OCI-LY7 (cell line): ENCODE measurements at regions not wholly inside any gene's neighbourhood (a gene's known extent, or its start where the extent isn't known, plus 50 kb on each side); places are given as distances from the start of the nearest gene placed in this dataset.

Experiments used
- BruUV-seq: library from RNA; stranded (reverse); fragments of 400-500 nt; replicated peaks from 2 replicates; lab custom pipeline; 2021; lab: Mats Ljungman, UMichigan
- CTCF ChIA-PET: fragments of 300-600 bp; sonication (Branson Sonifier 250); formaldehyde crosslinking; loops from one replicate; lab custom pipeline; 2022; ENCODE audit warnings: antibody characterized with exemption; ENCODE audit not compliant: unreplicated experiment; lab: Charles Lee
- POLR2A ChIA-PET: fragments of 300-600 bp; sonication (Branson Sonifier 250); formaldehyde crosslinking; loops from one replicate; lab custom pipeline; 2022; ENCODE audit warnings: antibody characterized with exemption; lab: Charles Lee
- DNase-seq: peaks from one replicate; pipeline ENCODE4 v3.0.0-alpha.2; 2015; ENCODE audit warnings: low spot score
- H2AFZ ChIP-seq: fragments of 200-600 bp; sonication (generic), shearing (Covaris generic); 2 replicates; pipeline ENCODE4 v1.6.1; 2014; ENCODE audit warnings: mild to moderate bottlenecking, antibody characterized with exemption, low read length, moderate library complexity
- H3K27ac ChIP-seq: fragments of 200-600 bp; sonication (generic); 2 replicates; pipeline ENCODE4 v1.5.1; 2014; ENCODE audit warnings: mixed run types, low read depth, mild to moderate bottlenecking, moderate library complexity, low read length, inconsistent platforms; ENCODE audit not compliant: poor library complexity, severe bottlenecking
- H3K36me3 ChIP-seq: fragments of 200-600 bp; sonication (generic); 2 replicates; pipeline ENCODE4 v1.6.1; 2014; ENCODE audit warnings: mild to moderate bottlenecking, antibody characterized with exemption, low read length, moderate library complexity, mixed read lengths; ENCODE audit not compliant: insufficient read depth
- H3K4me1 ChIP-seq: fragments of 200-600 bp; sonication (generic); 2 replicates; pipeline ENCODE4 v1.5.1; 2014; ENCODE audit warnings: mild to moderate bottlenecking, low read length; ENCODE audit not compliant: insufficient read depth, poor library complexity, severe bottlenecking
- H3K4me2 ChIP-seq: fragments of 200-600 bp; sonication (generic); 2 replicates; pipeline ENCODE4 v1.6.1; 2014; ENCODE audit warnings: mild to moderate bottlenecking, low read length
- H3K4me3 ChIP-seq: fragments of 200-600 bp; sonication (generic); 2 replicates; pipeline ENCODE4 v1.5.1; 2014; ENCODE audit warnings: mild to moderate bottlenecking, low read depth, low read length; ENCODE audit not compliant: poor library complexity, severe bottlenecking
- H3K79me2 ChIP-seq: fragments of 200-600 bp; sonication (generic); 2 replicates; pipeline ENCODE4 v1.6.1; 2016; ENCODE audit warnings: low read depth, mild to moderate bottlenecking, low read length, moderate library complexity, mixed read lengths; ENCODE audit not compliant: insufficient read depth
- H3K9me2 ChIP-seq: fragments of 200-600 bp; sonication (generic); 2 replicates; pipeline ENCODE4 v1.6.1; 2016; ENCODE audit warnings: mild to moderate bottlenecking, low read length, mixed read lengths; ENCODE audit not compliant: insufficient read depth
- H3K9me3 ChIP-seq: fragments of 200-600 bp; sonication (generic); 2 replicates; pipeline ENCODE4 v1.6.1; 2014; ENCODE audit warnings: mild to moderate bottlenecking, mixed run types, low read length, mixed read lengths
- H4K20me1 ChIP-seq: fragments of 200-600 bp; sonication (generic); 2 replicates; pipeline ENCODE4 v1.6.1; 2014; ENCODE audit warnings: mild to moderate bottlenecking, antibody characterized with exemption, low read length, moderate library complexity, mixed read lengths; ENCODE audit not compliant: insufficient read depth
- CTCF ChIP-seq: fragments of 200-600 bp; sonication (generic); conservative IDR thresholded peaks from 2 replicates; pipeline ENCODE4 v1.5.1; 2014; ENCODE audit warnings: mild to moderate bottlenecking, antibody characterized with exemption, low read length, moderate library complexity, mixed read lengths
- EZH2phosphoT487 ChIP-seq: fragments of 200-600 bp; sonication (generic); IDR thresholded peaks from 2 replicates; pipeline ENCODE4 v1.6.1; 2018; ENCODE audit warnings: low read depth, borderline replicate concordance, mild to moderate bottlenecking, mixed run types, antibody characterized with exemption, low read length, moderate library complexity, mixed read lengths
- intact Hi-C: fragments of 100-400 bp; cut with micrococcal nuclease; formaldehyde crosslinking; loops from one replicate; pipeline ENCODE4 v1.10.0; 2022; ENCODE audit not compliant: unreplicated experiment

- Histone ChIP-seq H3K9me2 (no peaks in the 10 kb centered on the region), H3K4me2 (no peak overlapping the region), H3K79me2 (no peaks in the 10 kb centered on the region), H3K4me3 (no peak overlapping the region), H4K20me1 (no peaks in the 10 kb centered on the region), H2AFZ (no peak overlapping the region), H3K36me3 (no peaks in the 10 kb centered on the region), H3K27ac (no peak overlapping the region), H3K4me1 (no peaks in the 10 kb centered on the region), H3K9me3 (no peaks in the 10 kb centered on the region)
- CTCF ChIA-PET, result no interaction called here
- DNase-seq, result no peak
- BruUV-seq, result no TSS peak
- POLR2A ChIA-PET, result interaction anchor here (0.7 kb wide), 1 partner anchor 20 kb away, joined by 3 read pairs; no protein-coding TSS in a partner anchor
- intact Hi-C loops, result no loop called here
- TF ChIP-seq CTCF (no peak), EZH2phosphoT487 (no peak)
Observed at GRCh38 chr10:16360425-16360824, 76.4 kb upstream of the PTER start.

- intact Hi-C loops, result no loop called here
- ChIA-PET CTCF (no interaction called here), POLR2A (interaction anchor here (0.7 kb wide), 1 partner anchor 19 kb away, joined by 3 read pairs; no protein-coding TSS in a partner anchor)
- Histone ChIP-seq H3K27ac (no peak overlapping the region), H3K4me3 (no peak overlapping the region), H3K79me2 (no peaks in the 10 kb centered on the region), H2AFZ (no peak overlapping the region), H3K36me3 (no peaks in the 10 kb centered on the region), H3K9me3 (no peaks in the 10 kb centered on the region), H3K4me1 (no peaks in the 10 kb centered on the region), H4K20me1 (no peaks in the 10 kb centered on the region), H3K4me2 (no peak overlapping the region), H3K9me2 (no peaks in the 10 kb centered on the region)
- BruUV-seq, result no TSS peak
- no peak for DNase-seq
- TF ChIP-seq EZH2phosphoT487 (no peak), CTCF (no peak)
Observed at GRCh38 chr10:16361086-16361485, 75.7 kb upstream of the PTER start.

- no peaks in the 10 kb centered on the region for H3K9me3 ChIP-seq
- no peak overlapping the region for H3K27ac ChIP-seq
- intact Hi-C loops, result no loop called here
- H3K4me3 ChIP-seq, result no peak overlapping the region
- BruUV-seq, result no TSS peak
- ChIA-PET CTCF (no interaction called here), POLR2A (interaction anchor here (0.6 to 0.7 kb wide), 4 partner anchors 14 to 453 kb away, joined by 3 to 14 read pairs (median 4); no protein-coding TSS in a partner anchor)
- no peak for DNase-seq
- TF ChIP-seq CTCF, result no peak
- no peak for TF ChIP-seq EZH2phosphoT487
- no peaks in the 10 kb centered on the region for H3K9me2 ChIP-seq
- no peak overlapping the region for H3K4me2 ChIP-seq
- no peaks in the 10 kb centered on the region for H3K4me1 ChIP-seq
- no peaks in the 10 kb centered on the region for H4K20me1 ChIP-seq
- no peak overlapping the region for H2AFZ ChIP-seq
- H3K36me3 ChIP-seq, result no peaks in the 10 kb centered on the region
- no peaks in the 10 kb centered on the region for H3K79me2 ChIP-seq
Observed at GRCh38 chr10:16363741-16364140, 73.1 kb upstream of the PTER start.
